ENCODE measurements at regions not wholly inside any gene's neighbourhood (a gene's known extent, or its start where the extent isn't known, plus 50 kb on each side); places are given as distances from the start of the nearest gene placed in this dataset.

DNA sequence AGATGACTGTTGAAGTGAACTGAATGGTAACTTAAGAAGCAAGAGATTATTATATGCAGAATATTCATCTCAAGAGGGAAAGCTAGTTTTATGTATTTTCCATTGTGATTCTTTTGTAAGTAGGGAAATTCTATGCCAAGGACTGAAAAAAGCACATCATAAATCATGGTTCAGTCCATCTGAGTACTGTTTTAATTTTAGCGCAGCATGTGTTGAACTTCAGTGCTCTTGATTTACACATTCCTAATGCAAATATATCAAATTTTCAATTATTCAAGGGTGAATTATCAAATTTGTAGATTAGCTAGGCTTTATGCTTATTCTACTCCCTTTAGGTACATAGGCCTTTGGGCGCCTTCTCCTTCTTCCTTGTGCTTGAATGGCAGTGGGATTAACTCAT lies 50.3 kb upstream of the TCF12 start:
- DNase-seq (ENCODE audit: low spot score) (no peak), FAIRE-seq (no peak)

DNA sequence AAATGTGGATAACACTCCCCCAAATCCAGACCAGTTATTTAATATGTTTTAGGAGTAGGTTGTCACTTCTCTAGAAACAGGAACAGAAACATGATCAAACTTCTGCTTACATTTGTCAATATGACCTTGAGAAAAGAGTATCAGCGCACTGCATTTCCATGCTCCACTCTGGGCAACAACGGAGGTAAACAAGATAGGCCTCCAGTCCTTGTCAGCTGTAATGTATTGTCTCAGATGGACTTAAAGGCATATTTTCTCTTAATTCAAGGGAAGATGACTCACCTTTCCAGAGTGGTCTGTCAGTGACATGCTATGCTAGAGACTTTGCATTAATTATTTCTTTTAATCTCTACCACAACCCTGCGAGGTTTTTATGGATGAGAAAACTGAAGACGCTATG lies 51.6 kb upstream of the TCF12 start:
- DNase-seq (ENCODE audit: low spot score) (no peak), FAIRE-seq (no peak)

DNA sequence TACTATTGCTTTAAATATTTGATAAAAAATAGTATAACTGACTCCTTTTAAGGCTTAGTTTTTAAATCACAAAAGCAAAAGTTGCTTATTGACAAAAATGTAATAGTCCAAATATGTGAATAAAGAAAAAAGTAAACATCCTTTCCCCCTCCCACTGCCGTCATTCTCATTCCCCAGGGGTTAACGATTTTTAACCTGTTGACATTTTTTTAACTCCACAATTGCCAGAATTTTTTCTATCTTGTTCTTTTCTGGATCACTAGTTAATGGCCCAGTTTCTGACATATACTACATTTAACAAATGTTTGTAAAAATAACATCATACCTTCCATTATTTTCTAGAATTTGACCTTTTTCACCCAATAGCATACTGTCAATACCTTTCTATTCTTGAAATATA lies 60.6 kb upstream of the TCF12 start:
- DNase-seq (ENCODE audit: low spot score) (no peak), FAIRE-seq (no peak)

DNA sequence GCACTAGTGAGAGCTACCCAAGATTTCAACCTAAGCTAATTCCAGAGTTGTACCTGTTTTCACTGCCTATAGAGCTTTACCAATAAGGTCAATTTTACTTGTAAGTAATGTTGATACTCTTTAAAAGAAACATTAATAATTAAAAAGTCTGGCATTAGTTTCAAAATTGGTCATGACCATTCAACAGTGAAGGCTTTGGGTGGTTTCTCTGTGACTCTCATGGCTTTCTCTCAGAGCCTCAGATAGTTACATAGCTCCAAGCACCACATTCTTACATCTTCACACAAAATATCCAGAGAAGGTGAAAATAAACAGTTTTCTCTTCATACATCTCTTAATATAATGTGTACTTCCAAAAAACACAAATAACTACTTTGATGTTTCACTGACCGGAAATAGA lies 61.5 kb upstream of the TCF12 start:
- FAIRE-seq, result no peak
- DNase-seq (ENCODE audit: low spot score), result no peak

DNA sequence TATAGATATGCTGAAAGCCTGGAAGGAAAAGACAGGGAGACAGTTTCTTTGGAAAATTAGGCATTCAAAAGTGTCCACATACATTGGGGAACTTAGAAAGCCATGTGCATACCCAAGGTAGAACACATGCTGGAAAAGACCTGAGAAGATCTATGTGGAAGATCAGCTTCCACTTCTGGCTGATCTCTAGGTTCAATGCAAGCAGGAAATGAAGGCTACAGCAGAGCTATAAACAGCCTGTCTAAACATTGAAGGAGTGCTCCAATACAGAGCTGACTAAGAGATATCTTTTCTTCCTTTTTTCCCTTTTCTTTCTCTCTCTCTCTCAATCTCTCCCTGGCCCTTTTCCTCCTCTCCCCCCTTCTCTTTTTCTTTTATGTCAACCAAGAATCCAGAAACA lies 73.6 kb upstream of the TCF12 start:
- FAIRE-seq, result no peak
- no peak for DNase-seq (ENCODE audit: low spot score)

DNA sequence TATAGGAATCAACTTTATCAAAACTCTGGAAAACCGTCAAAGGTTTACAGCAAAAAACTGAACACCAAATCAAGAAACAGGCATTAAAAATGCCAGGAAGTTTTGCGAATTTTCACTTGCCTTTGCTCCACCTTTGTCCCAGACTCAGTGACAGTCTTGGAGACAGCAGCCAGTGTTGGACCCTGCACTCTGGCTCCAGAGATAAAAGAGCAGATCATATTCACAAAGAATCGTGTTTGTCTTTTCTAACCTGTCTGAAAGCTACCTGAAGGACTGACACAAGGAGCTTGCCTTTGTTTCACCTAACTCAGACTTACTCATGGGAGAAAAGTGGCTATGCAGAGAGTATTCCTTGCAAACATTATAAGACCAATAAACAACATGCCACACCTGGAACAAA lies 74.0 kb upstream of the TCF12 start:
- DNase-seq (ENCODE audit: low spot score) (no peak), FAIRE-seq (no peak)

DNA sequence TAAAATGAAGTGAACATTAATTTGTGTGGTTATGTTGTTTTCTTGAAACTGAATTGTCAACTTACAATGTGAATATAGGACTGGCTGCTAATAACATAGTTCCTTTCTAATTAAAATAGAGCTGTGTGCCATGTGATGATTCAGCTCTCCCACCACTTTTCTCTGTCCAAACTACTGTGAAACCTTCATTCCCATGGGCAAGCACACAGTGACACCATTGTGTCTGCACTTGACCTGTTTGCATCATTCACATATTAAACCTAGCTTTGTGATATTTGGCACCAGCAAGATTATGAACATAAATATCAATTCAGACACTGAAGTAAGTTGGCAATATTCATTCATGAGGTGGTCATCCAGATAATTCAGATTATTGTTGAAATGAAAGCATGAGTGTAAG lies 78.8 kb upstream of the TCF12 start:
- DNase-seq (ENCODE audit: low spot score), result no peak
- peak; percentile 37 for FAIRE-seq

DNA sequence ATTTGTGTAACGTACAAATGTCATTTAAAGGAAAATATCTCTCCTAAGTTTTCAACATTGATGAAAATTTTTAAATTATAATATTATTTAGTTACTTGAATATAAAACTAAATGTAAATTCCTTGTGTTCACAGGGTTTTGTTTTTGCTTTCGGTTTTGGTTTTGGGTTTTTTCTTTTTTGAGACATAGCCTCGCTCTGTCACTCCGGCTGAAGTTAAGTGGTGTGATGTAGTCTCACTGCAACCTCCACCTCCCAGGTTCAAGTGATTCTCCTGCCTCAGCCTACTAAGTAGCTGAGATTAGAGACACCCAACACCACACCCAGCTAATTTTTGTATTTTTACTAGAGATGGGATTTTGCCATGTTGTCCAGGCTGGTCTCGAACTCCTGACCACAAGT lies 79.3 kb upstream of the TCF12 start:
- FAIRE-seq, result no peak
- DNase-seq (ENCODE audit: low spot score), result no peak

DNA sequence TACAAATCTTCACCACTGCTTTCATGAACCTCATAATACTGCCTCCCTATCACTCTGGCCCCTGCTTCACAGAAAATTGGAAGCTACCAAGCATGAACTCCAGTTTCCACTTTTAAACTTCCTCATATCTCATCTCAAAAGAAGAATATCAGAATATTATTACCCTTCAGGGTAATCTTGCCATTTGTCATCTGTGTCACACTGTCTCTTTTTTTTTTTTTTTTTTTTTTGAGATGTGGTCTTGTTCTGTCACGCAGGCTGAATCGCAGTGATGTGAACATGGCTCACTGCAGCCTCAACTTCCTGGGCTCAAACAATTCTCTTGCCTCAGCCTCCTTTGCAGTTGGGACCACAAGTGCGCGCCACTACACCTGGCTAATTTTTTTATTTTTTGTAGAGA lies 80.4 kb upstream of the TCF12 start:
- DNase-seq (ENCODE audit: low spot score), result no peak
- FAIRE-seq, result no peak

DNA sequence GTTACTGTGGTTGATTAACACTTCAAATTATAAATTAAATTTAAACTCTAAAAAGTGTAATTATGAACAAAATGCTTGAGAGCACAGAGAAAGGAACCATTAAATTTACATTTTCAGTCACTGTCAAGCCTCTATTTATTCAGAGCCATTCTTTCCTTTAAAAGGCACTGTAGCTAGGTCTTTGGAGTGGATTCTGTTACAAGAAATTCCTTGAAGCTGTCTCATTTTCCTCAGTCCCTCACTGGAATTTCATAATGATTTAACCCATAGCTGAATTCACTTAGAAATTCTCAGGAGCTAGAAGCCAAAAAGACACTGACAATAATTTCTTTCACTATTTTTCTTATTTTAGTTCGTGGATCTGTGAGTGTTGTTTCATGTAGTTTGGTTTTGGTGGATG lies 81.2 kb upstream of the TCF12 start:
- DNase-seq (ENCODE audit: low spot score), result no peak
- FAIRE-seq, result no peak

DNA sequence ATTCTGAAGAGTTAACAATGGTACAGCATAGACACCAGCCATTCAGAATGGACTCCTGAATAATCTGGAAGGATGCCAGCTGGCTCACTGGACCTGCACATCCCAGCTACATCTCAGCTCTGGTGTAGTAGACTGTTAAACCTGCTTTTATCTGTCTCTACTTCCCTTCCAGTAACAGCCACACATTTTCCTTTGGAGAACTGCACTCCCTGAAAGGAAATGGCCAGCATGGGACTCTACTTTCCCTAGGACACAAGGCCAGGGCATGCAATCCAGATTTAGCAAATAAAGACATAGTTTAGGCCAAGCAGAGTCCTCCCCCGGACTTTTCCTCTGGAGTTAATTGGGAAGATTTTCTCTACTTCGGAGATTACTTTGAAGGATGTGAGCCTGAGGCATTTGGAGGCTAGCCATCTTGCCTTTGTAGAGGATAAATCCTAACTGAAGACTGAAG lies 82.7 kb upstream of the TCF12 start:
- DNase-seq (ENCODE audit: low spot score) (no peak), FAIRE-seq (no peak)

DNA sequence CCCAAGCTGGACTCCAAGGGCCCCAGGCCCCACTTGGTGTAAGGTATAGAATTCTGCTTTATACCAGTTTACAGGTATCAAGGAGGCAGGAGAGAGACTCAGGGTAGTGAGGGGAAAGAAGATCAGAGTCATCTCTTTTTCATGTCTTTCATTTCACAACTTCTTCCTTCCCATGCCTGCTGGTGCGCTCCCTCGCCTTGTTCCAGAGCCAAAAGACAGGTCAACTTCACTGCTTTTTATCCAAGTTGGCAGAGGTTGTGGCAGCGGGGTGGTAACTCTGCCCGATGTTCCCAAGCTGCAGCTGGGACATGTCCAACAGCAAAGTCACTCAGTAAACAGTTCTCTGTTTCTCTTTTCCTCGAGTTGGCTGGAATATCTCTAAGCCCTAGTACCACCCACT lies 86.3 kb upstream of the TCF12 start:
- DNase-seq (ENCODE audit: low spot score) (no peak), FAIRE-seq (no peak)

DNA sequence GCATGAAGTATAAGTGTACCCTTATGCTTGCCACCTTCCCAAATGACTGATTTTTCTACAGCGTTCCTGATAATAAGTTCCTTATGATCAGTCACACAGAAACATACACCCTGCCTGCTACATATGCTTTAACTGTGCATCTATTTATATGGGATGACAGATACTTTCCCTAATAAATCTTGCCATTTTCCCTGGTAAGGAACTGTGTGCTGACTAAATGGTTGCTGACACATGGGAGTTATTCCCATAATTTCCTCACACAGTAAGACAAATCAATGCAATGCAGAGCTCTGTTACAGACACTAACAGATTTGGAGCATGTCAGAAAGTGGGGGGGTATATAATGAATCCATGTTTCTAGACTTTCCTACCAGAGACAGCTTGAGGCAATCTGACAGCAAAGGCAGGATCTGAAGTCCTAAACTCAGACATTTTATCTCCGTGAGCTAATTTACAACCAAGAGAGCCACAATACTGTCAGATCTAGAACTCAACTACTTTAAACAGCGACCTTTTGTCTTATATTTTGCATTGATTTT lies 86.9 kb upstream of the TCF12 start:
- FAIRE-seq (no peak), DNase-seq (ENCODE audit: low spot score) (no peak)

DNA sequence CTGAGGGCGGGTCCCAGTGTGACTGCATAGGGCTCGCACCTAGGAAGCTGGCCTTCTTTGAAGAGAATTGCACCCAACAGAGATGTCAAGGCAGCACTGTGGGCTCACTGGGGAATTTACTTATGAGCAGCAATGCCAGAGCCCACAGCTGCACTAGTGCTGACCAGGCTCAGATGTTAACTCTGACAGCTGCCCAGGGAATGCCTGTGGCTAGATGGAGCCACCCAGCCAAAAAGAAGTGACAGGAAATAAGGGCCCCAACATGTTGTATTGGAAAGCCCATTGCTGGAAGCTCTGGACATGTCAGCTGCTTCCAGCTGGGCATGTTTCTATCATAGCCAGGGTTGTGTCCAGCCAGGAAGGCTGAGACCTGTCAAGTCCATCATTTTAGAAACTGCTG lies 90.9 kb upstream of the ZNF280D start:
- no peak for DNase-seq (ENCODE audit: low spot score)
- no peak for FAIRE-seq

DNA sequence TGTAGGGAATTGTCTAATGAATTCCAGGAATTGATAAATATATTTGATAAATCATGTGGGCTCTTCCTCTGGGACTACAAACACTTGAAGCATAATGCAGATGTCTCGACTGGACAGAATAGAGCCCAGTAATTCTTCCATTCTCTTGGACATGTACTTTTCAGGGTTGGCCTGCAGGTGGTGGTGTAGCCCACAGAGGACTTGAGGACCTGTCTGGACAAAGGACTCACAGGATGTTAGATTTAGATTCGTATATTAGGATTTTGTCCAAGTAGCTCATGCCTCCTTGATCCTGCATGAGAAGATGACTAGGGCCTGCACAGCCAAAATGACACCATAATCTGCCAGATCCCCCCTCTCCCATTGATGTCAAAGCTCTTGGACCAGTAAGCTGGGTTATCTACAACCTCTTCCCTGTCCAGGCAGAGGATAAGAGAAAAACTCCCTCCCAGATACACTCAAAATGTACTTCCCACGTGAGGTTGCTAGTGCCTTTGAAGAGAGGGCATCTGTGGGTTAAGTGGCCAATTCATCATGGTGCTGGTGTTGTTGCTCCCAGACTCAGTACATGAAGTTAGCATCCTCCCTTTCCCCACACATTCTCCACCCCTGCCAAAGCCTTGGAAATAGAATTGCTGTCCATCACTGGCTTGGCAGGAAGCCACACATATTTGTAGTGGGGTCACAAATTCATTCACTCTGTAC lies 88.6 kb upstream of the ZNF280D start:
- FAIRE-seq (no peak), DNase-seq (ENCODE audit: low spot score) (no peak)

DNA sequence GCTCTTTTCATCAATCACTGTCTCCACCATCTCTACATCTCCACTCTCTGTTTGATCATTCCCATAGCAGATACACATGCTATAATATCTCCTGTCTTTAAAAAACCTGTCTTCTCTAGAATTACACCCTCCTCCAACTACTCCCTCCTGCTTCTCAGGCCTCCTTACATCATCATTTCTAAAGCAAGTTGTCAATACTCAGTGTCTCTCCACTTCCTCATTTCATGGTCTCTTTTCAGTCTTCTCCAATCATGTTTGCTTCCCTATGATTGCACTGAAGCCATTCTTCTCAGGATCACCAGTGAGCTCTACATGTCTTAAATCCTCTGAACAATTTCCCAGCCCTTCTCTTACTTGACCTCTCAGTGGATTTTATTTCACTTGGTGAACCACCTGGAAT lies 87.0 kb upstream of the ZNF280D start:
- DNase-seq (ENCODE audit: low spot score) (no peak), FAIRE-seq (no peak)

DNA sequence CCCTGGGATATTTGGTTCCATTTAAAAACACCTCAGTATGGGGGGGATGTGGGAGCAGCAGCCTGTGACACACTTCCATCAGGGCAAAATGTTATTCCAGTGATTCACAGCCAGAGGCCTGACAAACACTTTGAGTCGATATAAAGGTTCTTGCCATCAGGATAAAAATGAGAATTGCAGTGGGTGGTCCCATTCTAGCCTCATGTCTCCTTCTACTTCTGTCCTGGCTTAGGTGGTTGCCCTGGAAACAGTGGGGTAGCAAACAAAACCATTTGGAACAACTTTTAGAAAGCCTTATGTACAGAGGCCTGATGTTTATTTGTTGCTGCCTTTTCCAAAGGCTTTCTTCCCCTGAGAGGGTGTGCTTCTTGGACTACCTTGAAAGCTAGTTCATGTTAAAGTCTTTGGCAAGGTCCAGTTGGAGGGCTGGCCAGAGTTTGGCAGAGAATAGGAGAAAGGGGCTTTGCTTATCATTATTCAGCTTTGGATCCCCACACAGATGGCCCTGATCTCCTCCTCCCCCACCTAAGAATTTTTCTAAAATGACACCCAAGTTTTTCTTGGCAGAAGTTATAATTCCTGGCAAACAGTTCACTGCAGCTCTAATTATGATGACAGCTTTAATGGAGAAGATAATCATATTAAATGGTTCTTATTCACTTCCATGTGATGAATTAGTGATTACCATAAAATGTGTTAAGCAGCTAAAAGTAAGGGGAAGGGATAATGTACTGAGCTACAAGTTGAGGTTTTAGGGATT lies 84.2 kb upstream of the ZNF280D start:
- FAIRE-seq (no peak), DNase-seq (ENCODE audit: low spot score) (peak; percentile 66)

DNA sequence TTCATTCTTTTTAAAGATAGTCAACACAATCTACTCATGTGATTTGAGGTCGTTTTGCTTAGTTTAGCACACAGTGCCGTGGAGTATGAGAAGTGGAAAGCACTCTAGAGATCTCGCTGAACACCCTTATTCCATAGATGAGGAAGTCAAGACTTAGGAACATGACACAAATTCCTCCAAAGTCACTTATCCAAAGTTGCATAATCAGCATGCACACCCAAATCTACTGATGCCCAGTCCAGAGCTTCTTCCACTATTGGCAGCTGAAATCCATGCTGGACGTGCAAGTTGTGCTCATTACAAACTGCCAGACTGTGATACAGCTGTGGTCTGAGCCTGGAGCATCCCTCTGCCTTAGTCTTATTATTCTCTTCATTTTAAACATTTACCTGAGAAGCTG lies 83.5 kb upstream of the ZNF280D start:
- no peak for DNase-seq (ENCODE audit: low spot score)
- no peak for FAIRE-seq

DNA sequence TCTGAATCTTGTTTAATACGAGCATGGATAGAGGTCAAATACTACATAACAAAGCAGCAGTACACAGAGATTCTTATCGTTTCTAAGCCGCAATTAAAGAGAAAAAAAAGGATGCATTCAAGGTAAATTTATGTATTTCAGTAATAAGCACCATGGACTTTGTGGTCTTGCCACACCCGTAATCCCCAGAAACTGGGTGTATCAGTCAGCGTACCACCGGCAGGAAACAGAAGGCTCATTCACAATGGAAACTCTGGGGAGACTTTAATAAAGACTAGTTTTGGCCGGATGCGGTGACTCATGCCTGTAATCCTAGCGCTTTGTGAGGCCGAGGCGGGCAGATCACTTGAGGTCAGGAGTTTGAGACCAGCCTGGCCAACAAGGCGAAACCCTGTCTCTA lies 81.9 kb upstream of the ZNF280D start:
- DNase-seq (ENCODE audit: low spot score), result peak; percentile 75
- FAIRE-seq, result no peak

DNA sequence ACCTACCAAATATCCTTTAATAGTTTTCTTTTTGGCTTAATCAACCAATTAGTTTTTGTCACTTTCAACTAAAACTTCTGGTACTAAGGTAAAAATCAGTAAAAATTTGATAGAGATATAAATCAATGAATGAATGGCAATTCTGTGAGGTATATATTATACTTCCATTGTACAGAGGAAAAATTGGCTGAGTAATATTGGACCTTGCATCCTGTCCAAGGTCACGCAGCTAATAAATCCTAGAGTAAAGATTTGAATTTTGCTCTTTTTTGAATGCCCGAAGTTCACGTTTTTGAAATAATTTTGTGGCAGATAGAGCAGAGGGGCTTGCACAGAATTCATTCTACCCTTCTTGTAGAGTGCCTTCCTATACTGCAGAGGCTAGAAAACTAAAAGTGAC lies 81.1 kb upstream of the ZNF280D start:
- DNase-seq (ENCODE audit: low spot score) (no peak), FAIRE-seq (no peak)

DNA sequence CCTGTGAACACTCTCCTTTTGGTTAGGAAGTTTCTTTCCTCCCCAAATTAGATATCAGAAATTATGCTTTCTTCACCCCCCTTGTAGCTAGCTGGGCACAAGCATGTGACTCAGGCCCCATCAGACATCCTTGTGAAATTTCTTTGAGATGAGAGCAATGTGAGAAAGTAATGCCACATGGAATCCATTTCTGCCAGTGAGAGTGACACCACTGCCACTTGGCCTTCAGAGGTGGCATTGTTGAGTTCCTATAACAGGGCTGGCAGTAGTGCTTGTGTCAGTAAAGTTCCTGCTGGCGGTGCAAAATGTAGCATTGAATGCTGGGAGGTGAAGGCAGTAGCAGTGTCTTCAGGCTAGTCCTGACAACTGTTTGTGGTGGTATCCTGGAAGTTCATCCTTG lies 80.7 kb upstream of the ZNF280D start:
- no peak for DNase-seq (ENCODE audit: low spot score)
- FAIRE-seq, result no peak

DNA sequence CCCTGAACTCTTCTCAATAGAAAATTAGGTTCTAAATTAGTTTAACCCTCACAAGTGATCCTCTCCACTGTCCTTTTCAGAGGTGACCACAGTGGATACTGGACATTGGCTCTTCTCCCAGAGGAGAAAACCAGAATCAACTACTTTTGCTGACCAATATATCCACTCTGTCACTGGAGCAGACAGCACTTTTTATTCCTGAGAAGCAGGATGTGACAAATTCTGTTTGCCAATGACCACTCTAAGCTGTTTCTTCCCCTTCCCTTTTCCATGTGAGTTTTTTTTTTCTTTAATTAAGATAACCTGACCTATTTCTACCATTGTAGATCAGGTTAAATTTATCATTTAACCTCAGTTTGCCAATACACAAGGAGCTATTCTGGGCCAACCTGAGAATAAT lies 79.7 kb upstream of the ZNF280D start:
- FAIRE-seq (no peak), DNase-seq (ENCODE audit: low spot score) (no peak)

DNA sequence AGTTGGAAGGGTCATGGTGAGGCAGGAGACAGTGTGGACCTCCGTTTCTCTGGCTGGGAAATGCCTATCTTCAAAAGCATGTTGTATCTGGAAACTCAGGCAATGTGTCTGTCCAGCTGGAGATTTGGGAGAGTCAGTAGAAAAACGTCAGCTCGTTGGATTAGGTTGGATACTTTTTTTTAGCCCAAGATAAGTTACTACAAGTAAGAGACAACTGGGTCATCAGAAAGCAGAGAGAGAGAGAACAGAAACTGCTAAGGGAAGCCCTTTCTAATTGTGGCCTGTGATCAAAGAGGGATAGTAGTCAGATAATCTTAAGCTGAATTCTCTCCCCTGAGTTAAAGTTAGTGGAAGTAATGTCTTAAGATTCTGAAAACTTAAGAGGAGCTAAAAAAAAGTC lies 78.9 kb upstream of the ZNF280D start:
- DNase-seq (ENCODE audit: low spot score) (no peak), FAIRE-seq (no peak)

Measured in urothelium cell line (cell line).